WERI-Rb-1 (cell line): ENCODE measurements at regions not wholly inside any gene's neighbourhood (a gene's known extent, or its start where the extent isn't known, plus 50 kb on each side); places are given as distances from the start of the nearest gene placed in this dataset.

Experiments used
- DNase-seq: peaks from one replicate; pipeline ENCODE4 v3.0.0-alpha.2; 2020
- H3K27ac ChIP-seq: fragments of 250-450 bp; sonication (Bioruptor Pico); 2 replicates; pipeline ENCODE4 v1.5.1; 2020; ENCODE audit warnings: mild to moderate bottlenecking, moderate library complexity
- H3K27me3 ChIP-seq: fragments of 250-450 bp; sonication (Bioruptor Pico); 2 replicates; pipeline ENCODE4 v1.5.1; 2021; ENCODE audit warnings: mild to moderate bottlenecking, low read depth, moderate library complexity; ENCODE audit not compliant: insufficient read depth, severe bottlenecking
- H3K36me3 ChIP-seq: fragments of 250-450 bp; sonication (Bioruptor Pico); 2 replicates; pipeline ENCODE4 v1.5.1; 2020; ENCODE audit warnings: mild to moderate bottlenecking, moderate library complexity
- H3K4me3 ChIP-seq: 2 replicates; pipeline ENCODE4 v1.5.1; 2011; ENCODE audit warnings: low read depth, mild to moderate bottlenecking, control low read depth, low read length
- H3K9me3 ChIP-seq: fragments of 250-450 bp; sonication (Bioruptor Pico); 2 replicates; pipeline ENCODE4 v1.5.1; 2021; ENCODE audit warnings: mild to moderate bottlenecking, moderate library complexity; ENCODE audit not compliant: severe bottlenecking
- TF ChIP-seq, protein P1 (sequence below): IDR thresholded peaks from 2 replicates; pipeline ENCODE4 v1.5.1; 2011; ENCODE audit warnings: low read depth, mild to moderate bottlenecking, control low read depth, inconsistent platforms, low read length

DNA sequence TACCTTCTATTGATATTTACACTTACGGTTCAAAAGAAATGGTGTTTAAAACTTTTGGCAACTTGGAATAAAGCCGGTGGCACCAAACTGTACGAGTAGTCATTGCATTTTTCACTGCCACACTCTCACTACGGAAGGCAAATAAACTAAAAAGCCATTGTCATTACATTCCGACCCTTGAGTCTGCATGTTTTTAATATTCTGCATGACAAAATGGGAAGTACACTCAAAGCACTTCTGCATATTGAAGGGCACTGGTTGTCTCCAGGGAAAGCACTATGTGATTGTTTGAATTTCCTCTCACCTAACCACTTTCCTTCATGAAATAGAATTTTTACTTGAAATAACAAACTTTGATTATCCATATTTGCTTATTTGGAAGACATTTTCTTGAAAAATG, 426.3 kb downstream of the CETN3 start:
- H3K36me3 ChIP-seq: no peaks in the 10 kb centered on the region
- TF ChIP-seq, protein P1, sequence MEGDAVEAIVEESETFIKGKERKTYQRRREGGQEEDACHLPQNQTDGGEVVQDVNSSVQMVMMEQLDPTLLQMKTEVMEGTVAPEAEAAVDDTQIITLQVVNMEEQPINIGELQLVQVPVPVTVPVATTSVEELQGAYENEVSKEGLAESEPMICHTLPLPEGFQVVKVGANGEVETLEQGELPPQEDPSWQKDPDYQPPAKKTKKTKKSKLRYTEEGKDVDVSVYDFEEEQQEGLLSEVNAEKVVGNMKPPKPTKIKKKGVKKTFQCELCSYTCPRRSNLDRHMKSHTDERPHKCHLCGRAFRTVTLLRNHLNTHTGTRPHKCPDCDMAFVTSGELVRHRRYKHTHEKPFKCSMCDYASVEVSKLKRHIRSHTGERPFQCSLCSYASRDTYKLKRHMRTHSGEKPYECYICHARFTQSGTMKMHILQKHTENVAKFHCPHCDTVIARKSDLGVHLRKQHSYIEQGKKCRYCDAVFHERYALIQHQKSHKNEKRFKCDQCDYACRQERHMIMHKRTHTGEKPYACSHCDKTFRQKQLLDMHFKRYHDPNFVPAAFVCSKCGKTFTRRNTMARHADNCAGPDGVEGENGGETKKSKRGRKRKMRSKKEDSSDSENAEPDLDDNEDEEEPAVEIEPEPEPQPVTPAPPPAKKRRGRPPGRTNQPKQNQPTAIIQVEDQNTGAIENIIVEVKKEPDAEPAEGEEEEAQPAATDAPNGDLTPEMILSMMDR: no peak
- H3K4me3 ChIP-seq: no peak overlapping the region
- no peak for DNase-seq
- no peaks in the 10 kb centered on the region for H3K27me3 ChIP-seq
- H3K9me3 ChIP-seq: no peaks in the 10 kb centered on the region
- no peak overlapping the region for H3K27ac ChIP-seq

DNA sequence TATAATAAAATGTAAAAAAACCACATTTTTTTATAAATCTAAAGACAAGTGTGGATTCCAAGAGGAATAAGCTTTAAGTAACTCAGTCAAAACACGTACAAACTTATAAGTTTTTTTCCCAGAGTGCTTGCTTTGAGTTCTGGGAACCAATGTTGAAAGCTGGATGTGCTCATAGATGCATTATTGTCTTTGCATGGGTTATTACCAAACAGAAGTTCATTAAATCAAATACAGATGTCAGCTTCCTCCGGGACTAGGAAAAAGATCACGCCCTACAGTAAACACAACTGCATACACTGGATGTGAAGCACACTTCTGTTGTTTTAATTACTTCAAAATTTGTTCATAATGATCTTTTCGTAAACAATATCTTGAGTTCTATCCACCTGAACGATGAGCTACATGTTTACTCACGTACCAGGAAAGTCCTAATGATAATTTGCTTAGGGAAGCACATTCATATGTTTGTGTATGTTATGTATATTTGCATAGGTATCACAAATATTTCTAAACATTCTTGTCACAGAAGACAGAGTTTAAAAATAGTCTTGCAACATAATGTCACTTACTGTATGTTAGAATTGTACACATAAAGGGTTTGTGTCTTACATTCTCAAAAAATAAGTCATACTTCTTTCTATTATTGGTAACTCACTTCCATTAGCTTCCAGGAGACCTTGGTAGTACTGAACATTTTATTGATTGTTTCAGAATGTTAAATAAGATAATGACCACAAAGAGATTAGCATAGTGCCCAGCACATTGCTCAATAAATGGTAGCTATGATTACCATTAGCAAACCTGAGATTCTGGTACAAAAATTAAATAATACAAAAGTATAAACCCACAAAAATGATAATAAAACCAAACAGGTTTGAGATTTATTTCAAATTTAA, 427.4 kb downstream of the CETN3 start:
- no peak for DNase-seq
- TF ChIP-seq, protein P1: no peak
- Histone ChIP-seq H3K27ac (no peak overlapping the region), H3K27me3 (no peaks in the 10 kb centered on the region), H3K4me3 (no peak overlapping the region), H3K36me3 (no peaks in the 10 kb centered on the region), H3K9me3 (no peaks in the 10 kb centered on the region)

DNA sequence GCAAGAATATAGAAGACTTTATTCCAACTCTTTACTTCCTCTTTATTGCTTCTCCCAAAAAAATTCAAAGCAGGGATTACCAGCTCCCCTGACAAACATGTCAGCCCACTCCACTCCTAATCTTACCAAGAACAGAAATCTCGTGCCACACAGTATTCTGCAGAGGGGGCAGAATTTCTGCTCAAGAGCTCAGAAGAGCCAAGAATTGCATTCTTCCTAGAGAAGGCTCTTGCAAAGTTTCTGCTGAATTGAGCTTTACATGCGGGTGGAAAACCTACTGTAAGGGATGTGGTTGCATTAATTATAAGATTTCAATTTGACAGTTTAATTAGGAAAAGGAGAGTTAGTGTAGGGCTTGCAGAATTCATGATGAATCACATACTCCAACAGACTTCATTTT, 428.5 kb downstream of the CETN3 start:
- Histone ChIP-seq H3K9me3 (no peaks in the 10 kb centered on the region), H3K27ac (no peak overlapping the region), H3K4me3 (no peak overlapping the region), H3K36me3 (no peaks in the 10 kb centered on the region), H3K27me3 (no peaks in the 10 kb centered on the region)
- DNase-seq: no peak
- TF ChIP-seq, protein P1: no peak

DNA sequence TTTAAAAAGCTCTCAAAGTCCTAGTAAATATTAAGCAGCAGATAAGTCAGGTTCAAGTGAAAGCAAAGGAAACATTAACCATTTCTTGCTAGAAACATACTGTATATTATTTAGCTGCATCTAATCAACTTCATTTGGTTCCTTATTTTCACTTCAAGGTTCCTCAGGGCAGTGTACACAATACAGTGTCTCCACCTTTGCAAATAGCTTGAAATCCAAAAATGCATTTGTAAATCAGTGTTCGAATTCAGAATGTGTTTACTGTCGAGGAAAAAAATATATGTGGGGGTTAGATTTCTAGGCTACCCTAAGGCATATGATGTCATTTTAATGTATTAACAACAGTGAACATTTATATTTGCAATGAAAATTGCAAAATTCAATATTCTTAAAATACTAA, 436.0 kb downstream of the CETN3 start:
- Histone ChIP-seq H3K36me3 (no peaks in the 10 kb centered on the region), H3K27ac (no peak overlapping the region), H3K4me3 (no peak overlapping the region), H3K27me3 (no peaks in the 10 kb centered on the region), H3K9me3 (no peaks in the 10 kb centered on the region)
- no peak for DNase-seq
- TF ChIP-seq, protein P1: no peak

DNA sequence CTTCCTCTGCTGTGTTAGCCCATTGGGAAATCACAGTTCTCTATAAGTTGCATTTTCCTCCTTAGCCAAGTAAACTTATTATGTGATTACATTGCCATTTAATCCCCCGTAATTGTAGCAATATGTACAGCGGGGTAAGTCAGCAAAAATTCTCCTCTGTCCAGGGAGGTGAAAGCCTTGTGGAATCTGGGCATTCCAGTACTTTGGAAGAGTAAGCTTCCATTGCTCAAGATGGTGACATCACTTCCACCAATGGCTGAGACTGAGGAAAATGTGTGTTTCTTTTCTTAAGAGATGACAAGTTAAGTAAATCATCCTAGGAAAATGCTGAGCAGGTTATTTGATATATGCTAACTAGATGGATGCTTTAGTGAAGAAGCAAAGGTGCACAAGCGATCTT, 436.7 kb downstream of the CETN3 start:
- TF ChIP-seq, protein P1: no peak
- Histone ChIP-seq H3K36me3 (no peaks in the 10 kb centered on the region), H3K27ac (no peak overlapping the region), H3K4me3 (no peak overlapping the region), H3K27me3 (no peaks in the 10 kb centered on the region), H3K9me3 (no peaks in the 10 kb centered on the region)
- DNase-seq: no peak
